ENCODE measurements at regions not wholly inside any gene's neighbourhood (a gene's known extent, or its start where the extent isn't known, plus 50 kb on each side); places are given as distances from the start of the nearest gene placed in this dataset.
"Not testable (repeated sequence)": the region's sequence is repeated elsewhere in the genome, so short reads cannot be mapped to it uniquely, and the experiment has no call there.

- Histone ChIP-seq H3K9ac (ENCODE audit: low read length) (no peak overlapping the region), H3K9me3 (ENCODE audit: insufficient read depth, low read length) (peaks cover 16% of the 10 kb centered on the region; the same call in 1 of the 2 replicates), H3K36me3 (replicated peaks; ENCODE audit: low read depth, low read length) (no peaks in the 10 kb centered on the region), H3K4me1 (ENCODE audit: low read length) (peaks cover 13% of the 10 kb centered on the region), H3K79me2 (ENCODE audit: low read length) (no peaks in the 10 kb centered on the region), H3K4me2 (ENCODE audit: low read length) (no peak overlapping the region), H4K20me1 (ENCODE audit: insufficient read depth, low read length) (no peaks in the 10 kb centered on the region), H3K27ac (ENCODE audit: low read length) (no peak overlapping the region), H3K27me3 (ENCODE audit: low read depth, low read length) (0 out of 2 replicates have a peak, but pooled peaks cover 5% of the 10 kb centered on the region), H2AFZ (ENCODE audit: low read depth, low read length) (no peak overlapping the region), H3K4me3 (ENCODE audit: low read length) (no peak overlapping the region)
- TF ChIP-seq EZH2phosphoT487 (IDR thresholded peaks at IDR 0.05; ENCODE audit: low read depth) = no peak
- no peak for TF ChIP-seq CTCF (IDR thresholded peaks at IDR 0.05; ENCODE audit: low read depth, low read length)
Observed at GRCh38 chr4:84260495-84260894, 238.6 kb downstream of the NKX6-1 start.

- Histone ChIP-seq H3K9me3 (ENCODE audit: insufficient read depth, low read length) (peaks cover 16% of the 10 kb centered on the region; the same call in 1 of the 2 replicates), H3K4me3 (ENCODE audit: low read length) (no peak overlapping the region), H3K27me3 (ENCODE audit: low read depth, low read length) (peaks cover 13% of the 10 kb centered on the region; the same call in 1 of the 2 replicates), H3K9ac (ENCODE audit: low read length) (no peak overlapping the region), H3K27ac (ENCODE audit: low read length) (no peak overlapping the region), H3K4me1 (ENCODE audit: low read length) (peaks cover 13% of the 10 kb centered on the region), H2AFZ (ENCODE audit: low read depth, low read length) (no peak overlapping the region; the same call in 1 of the 2 replicates), H3K4me2 (ENCODE audit: low read length) (peak overlapping the region; percentile 18; the same call in 1 of the 2 replicates), H3K79me2 (ENCODE audit: low read length) (no peaks in the 10 kb centered on the region), H3K36me3 (replicated peaks; ENCODE audit: low read depth, low read length) (no peaks in the 10 kb centered on the region), H4K20me1 (ENCODE audit: insufficient read depth, low read length) (no peaks in the 10 kb centered on the region)
- TF ChIP-seq CTCF (IDR thresholded peaks at IDR 0.05; ENCODE audit: low read depth, low read length) (peak; percentile 76), EZH2phosphoT487 (IDR thresholded peaks at IDR 0.05; ENCODE audit: low read depth) (no peak)
Observed at GRCh38 chr4:84258905-84259830, 239.9 kb downstream of the NKX6-1 start.

GRCh38 chr4:84254537-84254936, 244.6 kb downstream of the NKX6-1 start:
- TF ChIP-seq CTCF (IDR thresholded peaks at IDR 0.05; ENCODE audit: low read depth, low read length) (no peak), EZH2phosphoT487 (IDR thresholded peaks at IDR 0.05; ENCODE audit: low read depth) (no peak)
- no peak overlapping the region for H3K27ac ChIP-seq (ENCODE audit: low read length)

GRCh38 chr4:84249521-84249920, 249.6 kb downstream of the NKX6-1 start:
- H3K36me3 ChIP-seq (replicated peaks; ENCODE audit: low read depth, low read length) = no peaks in the 10 kb centered on the region
- no peak overlapping the region for H3K27ac ChIP-seq (ENCODE audit: low read length)
- no peaks in the 10 kb centered on the region for H4K20me1 ChIP-seq (ENCODE audit: insufficient read depth, low read length)
- TF ChIP-seq CTCF (IDR thresholded peaks at IDR 0.05; ENCODE audit: low read depth, low read length) (no peak), EZH2phosphoT487 (IDR thresholded peaks at IDR 0.05; ENCODE audit: low read depth) (no peak)
- no peak overlapping the region for H2AFZ ChIP-seq (ENCODE audit: low read depth, low read length)
- no peak overlapping the region for H3K4me2 ChIP-seq (ENCODE audit: low read length)
- no peaks in the 10 kb centered on the region for H3K9me3 ChIP-seq (ENCODE audit: insufficient read depth, low read length)
- H3K9ac ChIP-seq (ENCODE audit: low read length) = no peak overlapping the region
- H3K4me3 ChIP-seq (ENCODE audit: low read length) = no peak overlapping the region
- no peaks in the 10 kb centered on the region for H3K79me2 ChIP-seq (ENCODE audit: low read length)
- H3K4me1 ChIP-seq (ENCODE audit: low read length) = no peaks in the 10 kb centered on the region
- peaks cover 5% of the 10 kb centered on the region; the same call in 1 of the 2 replicates for H3K27me3 ChIP-seq (ENCODE audit: low read depth, low read length)

More at GRCh38 chr4:84254537-84254936, 244.6 kb downstream of the NKX6-1 start:
- H3K9ac ChIP-seq (ENCODE audit: low read length) = no peak overlapping the region
- H3K79me2 ChIP-seq (ENCODE audit: low read length) = no peaks in the 10 kb centered on the region
- no peaks in the 10 kb centered on the region for H3K36me3 ChIP-seq (replicated peaks; ENCODE audit: low read depth, low read length)
- no peaks in the 10 kb centered on the region for H3K9me3 ChIP-seq (ENCODE audit: insufficient read depth, low read length)
- H3K4me3 ChIP-seq (ENCODE audit: low read length) = no peak overlapping the region
- H2AFZ ChIP-seq (ENCODE audit: low read depth, low read length) = no peak overlapping the region
- H4K20me1 ChIP-seq (ENCODE audit: insufficient read depth, low read length) = no peaks in the 10 kb centered on the region
- H3K4me1 ChIP-seq (ENCODE audit: low read length) = peaks cover 6% of the 10 kb centered on the region
- H3K4me2 ChIP-seq (ENCODE audit: low read length) = no peak overlapping the region
- H3K27me3 ChIP-seq (ENCODE audit: low read depth, low read length) = peaks cover 16% of the 10 kb centered on the region; the same call in 1 of the 2 replicates

- not testable (repeated sequence) for H3K36me3 ChIP-seq (replicated peaks; ENCODE audit: low read depth, low read length); H3K27me3 ChIP-seq (ENCODE audit: low read depth, low read length); H2AFZ ChIP-seq (ENCODE audit: low read depth, low read length); H3K27ac ChIP-seq (ENCODE audit: low read length); H3K79me2 ChIP-seq (ENCODE audit: low read length); H3K4me1 ChIP-seq (ENCODE audit: low read length); H3K9ac ChIP-seq (ENCODE audit: low read length); H3K9me3 ChIP-seq (ENCODE audit: insufficient read depth, low read length); H4K20me1 ChIP-seq (ENCODE audit: insufficient read depth, low read length); H3K4me2 ChIP-seq (ENCODE audit: low read length); H3K4me3 ChIP-seq (ENCODE audit: low read length)
Observed at GRCh38 chr4:84245042-84245441, 254.1 kb downstream of the NKX6-1 start.

Data from OCI-LY3 (cell line).